Activated naive CD4-positive, alpha-beta T cell treated with anti-CD3 and anti-CD28 coated beads, Interleukin-2, amount 50 U/mL, for 16 hours (primary cell): ENCODE measurements at regions not wholly inside any gene's neighbourhood (a gene's known extent, or its start where the extent isn't known, plus 50 kb on each side); places are given as distances from the start of the nearest gene placed in this dataset.

Experiments used
- DNase-seq: peaks from one replicate; pipeline ENCODE4 v3.0.0-alpha.2; 2020

- DNase-seq = no peak
Measured at GRCh38 chr6:145306489-145306888, 428.8 kb downstream of the EPM2A start.

DNA sequence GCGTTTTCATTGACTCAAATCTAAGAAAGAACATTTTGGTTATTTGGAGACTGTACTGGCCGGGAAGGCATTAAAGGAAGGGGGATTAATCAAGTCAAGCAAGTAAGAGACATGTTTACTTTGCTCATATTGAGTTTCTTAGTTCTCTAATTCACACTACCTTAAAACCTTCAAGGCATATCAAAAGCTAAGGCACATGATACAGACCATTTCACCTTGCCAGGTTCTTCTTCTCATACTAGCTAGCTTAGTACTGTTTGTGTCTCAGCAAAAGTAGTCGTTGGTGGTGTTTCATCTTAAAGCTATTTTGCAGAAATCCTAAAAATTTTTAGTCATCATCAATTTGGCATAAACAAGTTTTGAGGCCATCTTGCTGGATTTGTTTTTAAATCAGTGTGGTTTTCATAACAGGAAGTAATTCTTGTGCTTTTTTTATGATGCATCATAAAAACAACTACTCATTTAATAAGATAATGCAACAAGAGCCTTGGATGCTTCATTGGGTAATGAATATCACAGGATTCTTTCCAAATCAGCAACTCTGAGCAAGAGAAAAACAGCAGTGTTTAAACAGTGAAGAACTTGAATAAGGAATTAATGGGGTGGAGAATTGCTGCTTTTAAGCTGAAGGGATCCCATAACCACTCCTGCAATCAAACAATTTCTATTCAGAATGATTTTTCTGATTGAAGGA lies 425.3 kb downstream of the EPM2A start:
- DNase-seq = no peak

GRCh38 chr6:145312481-145312880 lies 422.8 kb downstream of the EPM2A start:
- no peak for DNase-seq

DNA sequence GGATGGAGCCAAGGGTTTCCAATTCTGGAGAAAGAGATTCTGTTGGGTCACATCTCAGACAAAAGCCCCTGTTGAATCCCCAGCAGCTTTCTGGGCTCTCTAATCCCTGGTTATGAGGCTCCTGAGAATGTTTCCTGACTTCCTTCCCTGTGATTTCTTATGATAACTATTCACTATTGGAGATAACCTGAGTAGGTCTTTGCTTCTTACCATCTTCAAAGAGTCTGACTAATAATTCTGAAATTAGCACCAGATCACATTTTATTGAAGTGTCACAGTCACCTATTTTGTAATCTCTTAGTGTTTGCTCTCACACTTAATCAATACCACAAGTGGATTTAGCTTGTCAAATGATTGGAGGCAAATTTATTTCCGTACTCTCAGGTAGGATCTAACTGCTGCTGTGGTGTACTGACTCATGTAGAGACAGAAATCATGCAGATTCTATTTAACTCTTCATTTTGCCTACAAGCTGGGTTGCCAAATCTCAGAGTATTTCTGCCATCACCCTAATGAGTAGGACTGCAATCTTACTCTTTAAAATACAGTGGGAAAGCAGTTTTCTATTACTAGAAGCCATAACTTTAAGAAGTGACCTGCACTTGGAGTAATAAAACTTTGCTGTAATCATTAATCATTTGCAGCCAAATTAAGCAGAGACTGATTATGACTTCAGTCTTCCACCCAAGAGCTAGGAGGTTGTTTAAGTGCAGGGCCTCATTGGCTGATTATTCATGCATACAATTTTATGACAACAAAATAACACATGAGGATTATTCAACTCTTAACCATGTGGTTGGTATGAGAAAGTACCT lies 422.1 kb downstream of the EPM2A start:
- no peak for DNase-seq

DNA sequence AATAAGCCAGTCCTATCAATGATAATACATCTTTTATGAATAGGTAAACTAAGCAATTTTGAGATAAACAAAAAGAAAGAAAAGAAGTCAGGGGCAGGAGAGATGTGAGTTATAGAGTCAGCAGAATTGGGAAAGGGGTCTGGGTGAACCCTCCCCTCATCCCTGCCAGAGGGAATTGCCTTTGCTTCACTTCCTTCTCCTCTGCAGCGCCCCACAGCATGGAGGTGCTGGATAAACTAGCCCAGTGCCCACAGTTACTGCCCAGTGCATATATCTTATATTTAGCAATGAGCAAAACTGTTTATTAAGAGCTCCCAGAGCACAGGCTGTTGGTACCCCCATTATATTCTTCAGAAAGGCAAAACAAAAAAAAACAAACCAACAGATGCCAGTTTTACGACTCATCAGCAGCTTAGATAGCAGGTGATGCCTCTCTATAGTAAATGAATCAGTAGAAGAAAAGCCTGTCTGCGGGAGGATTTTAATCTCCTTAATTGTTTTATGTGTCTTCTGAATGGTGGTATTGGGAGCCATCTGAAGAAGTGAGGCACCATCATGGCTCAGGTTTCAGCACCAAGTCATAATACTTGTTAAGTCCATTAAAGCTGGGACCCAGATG lies 419.2 kb downstream of the EPM2A start:
- DNase-seq = no peak

GRCh38 chr6:145318952-145319351 lies 416.4 kb downstream of the EPM2A start:
- DNase-seq = no peak

DNA sequence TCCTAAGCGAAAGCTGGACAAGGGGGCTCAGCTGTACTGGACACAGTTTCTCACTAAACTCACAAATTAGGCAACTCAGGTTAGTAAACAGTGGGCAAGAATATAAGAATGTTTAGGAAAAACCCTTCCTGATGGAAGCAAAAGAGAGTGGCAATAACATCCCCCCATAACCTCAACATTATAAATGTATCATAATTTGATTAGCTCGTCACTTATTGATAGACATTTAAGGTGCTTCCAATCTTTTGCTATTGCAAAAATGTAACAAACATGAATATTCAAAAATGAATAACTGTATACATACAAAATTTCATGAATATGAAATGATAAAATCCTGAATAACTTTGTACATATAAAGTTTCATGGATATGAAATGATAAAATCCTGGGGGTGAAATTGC lies 415.7 kb downstream of the EPM2A start:
- DNase-seq = no peak

- DNase-seq = no peak
Measured at GRCh38 chr6:145323646-145324045, 411.7 kb downstream of the EPM2A start.

- no peak for DNase-seq
Measured at GRCh38 chr6:145327586-145327985, 407.7 kb downstream of the EPM2A start.

DNA sequence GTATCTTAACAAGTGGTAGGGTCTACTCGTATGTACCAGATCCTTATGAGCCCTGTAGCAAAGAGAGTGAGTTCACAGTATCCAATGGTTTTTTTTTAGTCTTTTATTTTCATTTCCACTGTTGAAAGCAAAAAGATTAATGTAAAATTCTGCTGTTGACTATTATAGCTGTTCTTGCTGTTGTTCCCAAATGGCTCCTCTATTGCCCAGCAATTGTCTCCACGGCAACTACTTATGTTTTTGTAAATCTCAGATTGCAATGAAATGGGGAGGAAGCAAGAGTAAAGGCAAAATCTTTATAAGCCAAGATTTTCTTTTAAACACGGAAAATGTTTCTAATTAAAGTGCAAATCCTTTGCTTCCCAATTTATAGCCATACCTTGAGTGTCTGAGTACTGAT lies 406.1 kb downstream of the EPM2A start:
- no peak for DNase-seq

DNA sequence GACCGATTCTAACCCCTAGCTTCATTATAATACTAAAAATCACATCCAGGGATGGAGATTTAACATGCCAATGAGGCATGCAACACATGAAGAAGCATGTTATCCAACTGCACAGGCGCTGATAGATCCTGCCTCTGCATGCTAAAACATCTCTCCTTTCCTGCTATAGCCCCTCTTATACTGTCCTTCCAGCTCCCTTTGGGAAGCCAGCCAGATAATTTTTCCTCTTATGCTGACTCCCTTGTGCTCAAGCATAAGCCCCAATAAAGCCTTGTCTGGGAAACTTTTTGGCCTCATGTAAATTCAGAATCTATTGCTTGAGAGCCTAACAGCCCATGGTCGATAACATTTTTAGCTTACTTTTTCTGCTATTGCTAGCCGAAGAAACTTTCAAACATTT lies 404.3 kb downstream of the EPM2A start:
- DNase-seq = no peak

- no peak for DNase-seq
Measured at GRCh38 chr6:145332011-145332410, 403.3 kb downstream of the EPM2A start.

DNA sequence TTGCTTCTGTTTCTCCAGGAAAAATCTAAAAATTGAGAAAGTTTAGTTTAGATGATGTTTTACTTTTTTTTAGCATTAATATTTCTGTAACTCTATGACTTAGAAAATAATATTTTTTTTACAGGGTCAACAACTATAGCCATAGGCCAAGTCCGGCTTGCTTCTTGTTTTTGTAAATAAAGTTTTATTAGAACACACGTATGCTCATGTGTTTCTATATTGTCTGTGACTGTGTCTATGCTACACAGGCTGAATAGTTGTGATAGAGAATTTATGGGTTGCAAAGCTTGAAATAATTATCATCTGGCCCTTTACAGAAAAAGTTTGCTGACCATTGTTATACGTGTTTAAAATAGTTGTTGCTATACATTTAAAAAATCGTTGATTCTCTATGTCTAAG lies 399.2 kb downstream of the EPM2A start:
- no peak for DNase-seq

DNA sequence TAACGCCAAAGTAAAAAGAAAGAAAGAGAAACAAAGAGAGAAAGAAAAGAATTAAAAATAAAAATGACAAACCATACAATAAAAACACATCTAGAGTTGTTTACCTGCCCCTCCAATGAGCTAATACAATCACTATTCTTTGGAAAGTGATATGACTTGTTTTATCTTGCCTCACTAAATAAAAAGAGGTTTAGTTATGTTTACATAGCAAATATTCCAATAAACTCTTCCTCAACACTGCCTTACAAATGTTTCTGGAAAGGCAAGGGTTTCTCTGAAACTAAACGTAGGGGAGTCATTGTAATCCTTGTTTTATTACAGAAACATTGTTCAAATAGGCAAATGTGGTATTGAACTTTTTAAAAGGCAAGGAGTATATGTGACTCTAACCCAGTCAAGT lies 396.2 kb downstream of the EPM2A start:
- DNase-seq = no peak

- DNase-seq = no peak
Measured at GRCh38 chr6:145340256-145340655, 395.1 kb downstream of the EPM2A start.

DNA sequence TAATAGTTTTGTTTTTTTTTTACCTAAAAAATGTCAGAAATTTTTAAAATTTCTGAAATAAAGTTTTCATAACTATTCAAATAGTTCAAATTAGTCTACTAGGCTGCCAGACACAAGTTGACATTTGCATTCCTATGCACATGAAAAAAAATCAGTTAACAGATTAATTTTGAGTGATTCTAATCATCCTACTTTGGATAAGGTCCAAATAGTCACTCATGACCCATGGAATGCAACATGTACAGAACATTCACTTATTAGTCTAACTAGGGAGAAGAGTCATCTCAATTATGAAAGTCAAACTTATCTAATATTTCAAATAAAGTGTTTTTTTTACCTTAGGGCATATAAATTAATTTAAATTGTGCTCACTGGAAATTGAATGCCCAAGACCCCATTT lies 390.2 kb downstream of the EPM2A start:
- no peak for DNase-seq

DNA sequence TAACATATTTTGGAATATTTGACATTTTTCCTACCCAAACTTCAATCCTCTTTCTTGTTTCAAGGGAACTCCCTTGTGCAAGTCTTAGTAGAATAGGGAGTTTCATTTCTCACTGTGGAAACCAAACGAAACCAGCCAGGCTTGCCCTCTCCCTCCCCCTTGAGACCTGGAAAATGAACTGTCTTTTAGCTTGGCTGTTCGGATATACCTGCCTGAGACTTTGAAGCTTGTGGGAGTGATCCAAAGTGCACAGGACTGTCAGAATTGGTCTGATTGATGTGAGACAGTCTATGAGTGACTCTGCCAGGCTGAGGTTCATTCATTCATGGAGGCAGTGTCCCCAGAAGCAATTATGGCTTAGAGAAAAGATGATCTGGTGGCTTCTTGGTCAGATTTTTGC lies 388.1 kb downstream of the EPM2A start:
- DNase-seq = no peak

GRCh38 chr6:145349950-145350510 lies 385.3 kb downstream of the EPM2A start:
- DNase-seq = no peak

DNA sequence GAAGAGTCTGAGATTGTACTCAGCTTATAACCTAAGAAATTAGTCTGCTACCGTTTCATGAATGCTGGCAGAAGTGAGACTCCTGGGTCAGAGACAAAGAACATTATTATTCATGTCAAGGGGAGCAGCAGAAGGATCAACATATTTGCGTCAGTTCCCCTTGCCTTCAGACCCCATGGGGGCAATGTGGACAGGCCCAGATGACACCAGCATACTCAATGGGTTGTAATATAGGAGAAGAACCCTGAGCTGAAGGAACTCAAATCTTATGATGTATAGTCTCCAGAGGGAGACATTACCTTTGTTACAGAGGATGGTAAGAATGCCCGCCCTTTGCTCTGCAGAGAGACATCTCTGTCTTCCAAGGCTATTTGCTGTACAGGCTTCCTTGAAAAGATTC lies 384.4 kb downstream of the EPM2A start:
- no peak for DNase-seq

DNA sequence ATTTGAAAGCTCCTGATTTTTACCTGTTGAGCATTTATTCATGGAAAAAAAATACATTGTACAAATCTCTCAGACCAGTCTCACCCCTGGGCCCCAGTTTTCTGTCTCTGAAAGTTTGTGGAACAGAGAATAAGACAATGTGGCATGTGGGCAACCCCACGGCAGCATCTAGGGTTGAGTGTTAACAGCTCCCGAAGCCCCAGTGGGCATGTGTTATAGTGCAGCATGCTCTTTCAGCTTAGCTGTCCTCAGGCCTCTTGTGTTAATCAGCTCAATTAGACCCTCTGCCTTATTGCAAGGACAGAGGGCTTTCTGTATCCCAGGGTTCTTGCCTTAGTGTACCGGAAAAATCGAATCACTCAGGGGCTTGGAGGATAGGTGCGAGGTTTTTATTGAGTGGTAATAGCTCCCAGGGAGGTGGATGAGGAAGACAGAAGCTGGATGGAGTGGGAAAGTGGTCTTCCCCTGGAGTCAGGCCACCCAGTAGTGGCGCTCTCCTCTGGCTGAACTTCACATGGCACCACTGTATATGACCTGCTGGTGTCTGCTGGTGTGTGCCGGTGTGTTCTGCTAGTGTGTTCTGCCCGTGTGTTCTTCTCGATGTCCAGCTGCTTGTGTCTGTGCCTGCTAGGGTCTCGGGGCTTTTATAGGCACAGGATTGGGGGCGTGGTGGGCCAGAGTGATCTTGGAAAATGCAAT lies 382.8 kb downstream of the EPM2A start:
- DNase-seq = no peak

- no peak for DNase-seq
Measured at GRCh38 chr6:145360865-145361264, 374.5 kb downstream of the EPM2A start.

- no peak for DNase-seq
Measured at GRCh38 chr6:145367149-145367548, 368.2 kb downstream of the EPM2A start.

DNA sequence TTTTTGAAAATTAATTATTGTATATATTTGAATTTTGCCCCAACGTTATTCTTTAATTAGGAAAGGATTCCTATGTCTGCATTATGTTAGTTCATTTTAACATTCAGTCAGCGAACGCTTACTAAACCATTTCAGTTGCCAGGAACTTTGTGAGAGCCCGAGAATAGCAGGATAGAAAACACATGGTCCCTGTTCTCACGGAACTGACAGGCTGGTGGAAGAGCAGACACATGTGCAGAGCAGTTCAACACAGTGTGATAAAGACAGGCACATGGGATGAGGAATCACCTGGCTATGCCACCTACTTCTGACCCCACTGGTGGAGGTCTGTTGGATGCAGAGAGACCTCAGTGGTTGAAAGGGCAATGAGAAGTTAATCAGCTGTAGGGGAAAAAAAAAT lies 367.2 kb downstream of the EPM2A start:
- DNase-seq = no peak
